Panc1 (cell line): ENCODE measurements at regions not wholly inside any gene's neighbourhood (a gene's known extent, or its start where the extent isn't known, plus 50 kb on each side); places are given as distances from the start of the nearest gene placed in this dataset.
A peak's percentile ranks its signal among the peaks of the same experiment; 100 is the strongest.

Experiments
- ATAC-seq: fragments of 200-7000 bp; cut with Tn5 transposase; 2 replicates; pipeline ENCODE4 v1.9.1; 2020; ENCODE audit warnings: mild to moderate bottlenecking, moderate library complexity
- BruUV-seq: library from RNA; stranded (reverse); fragments of 400-500 nt; replicated peaks from 2 replicates; lab custom pipeline; 2021; lab: Mats Ljungman, UMichigan
- CTCF ChIA-PET: fragments of 300-600 bp; sonication (Branson Sonifier 250); formaldehyde crosslinking; loops from one replicate; lab custom pipeline; 2022; ENCODE audit warnings: antibody characterized with exemption; lab: Charles Lee
- POLR2A ChIA-PET: fragments of 300-600 bp; sonication (Branson Sonifier 250); formaldehyde crosslinking; loops from one replicate; lab custom pipeline; 2022; ENCODE audit warnings: antibody characterized with exemption; lab: Charles Lee
- DNase-seq: peaks from one replicate; pipeline ENCODE4 v3.0.0-alpha.2; 2010; ENCODE audit warnings: low read depth, low spot score
- H3K27ac ChIP-seq: 2 replicates; pipeline ENCODE4 v1.5.1; 2011; ENCODE audit warnings: mild to moderate bottlenecking, low read length, inconsistent platforms
- H3K27me3 ChIP-seq: fragments of 200-500 bp; sonication (Bioruptor generic); 2 replicates; pipeline ENCODE4 v1.6.0; 2014; ENCODE audit warnings: low read length, inconsistent platforms; ENCODE audit not compliant: control insufficient read depth, insufficient read depth
- H3K36me3 ChIP-seq: fragments of 200-500 bp; sonication (Bioruptor generic); 2 replicates; pipeline ENCODE4 v1.5.1; 2014; ENCODE audit warnings: inconsistent platforms, mild to moderate bottlenecking, low read length, moderate library complexity; ENCODE audit not compliant: control insufficient read depth, insufficient read depth
- H3K4me1 ChIP-seq: 2 replicates; pipeline ENCODE4 v1.5.1; 2011; ENCODE audit warnings: inconsistent platforms, mild to moderate bottlenecking, low read length, moderate library complexity; ENCODE audit not compliant: control insufficient read depth, insufficient read depth
- H3K4me3 ChIP-seq, 2 experiments: 2 replicates each; pipeline ENCODE4 v1.5.1; 2011 to 2012; ENCODE audit warnings: low read depth in 2 of 2, low read length in 2 of 2, mild to moderate bottlenecking in 2 of 2, inconsistent platforms in 1 of 2, moderate library complexity in 1 of 2
- H3K9me3 ChIP-seq: fragments of 200-500 bp; sonication (Bioruptor generic); 2 replicates; pipeline ENCODE4 v1.5.1; 2014; ENCODE audit warnings: low read depth, mild to moderate bottlenecking, inconsistent platforms, low read length, moderate library complexity; ENCODE audit not compliant: control insufficient read depth, insufficient read depth
- CTCF ChIP-seq: fragments of 450-650 bp; IDR thresholded peaks from 2 replicates; pipeline ENCODE4 v1.5.1; 2017; ENCODE audit warnings: mild to moderate bottlenecking
- POLR2AphosphoS5 ChIP-seq: IDR thresholded peaks from 2 replicates; pipeline ENCODE4 v1.6.1; 2012; ENCODE audit warnings: mild to moderate bottlenecking, low read depth, low read length, moderate library complexity
- REST ChIP-seq, 2 experiments: IDR thresholded peaks; 2 replicates each; pipeline ENCODE4 v1.6.1; 2011 to 2012; ENCODE audit warnings: low read depth in 2 of 2, control low read depth in 1 of 2, low read length in 1 of 2, mild to moderate bottlenecking in 1 of 2, moderate library complexity in 1 of 2; ENCODE audit not compliant: insufficient read depth in 1 of 2
- SIN3A ChIP-seq: IDR thresholded peaks from 2 replicates; pipeline ENCODE4 v1.6.1; 2012; ENCODE audit warnings: low read depth, mild to moderate bottlenecking, low read length, moderate library complexity, borderline replicate concordance; ENCODE audit not compliant: insufficient read depth
- TCF7L2 ChIP-seq: IDR thresholded peaks from 2 replicates; pipeline ENCODE4 v1.6.1; 2011; ENCODE audit warnings: mild to moderate bottlenecking, low read depth, low read length, inconsistent platforms
- in situ Hi-C: cut with HindIII; loops from 2 replicates; pipeline ENCODE4 v1.10.0; 2016; ENCODE audit warnings: low sequenced_read_pairs, low pct_unique_long_range_greater_than_20kb
- intact Hi-C: fragments of 100-400 bp; cut with micrococcal nuclease; formaldehyde crosslinking; loops from one replicate; pipeline ENCODE4 v1.10.0; 2022; ENCODE audit not compliant: unreplicated experiment

- BruUV-seq, result no TSS peak
- ChIA-PET CTCF (no interaction called here), POLR2A (no interaction called here)
- intact Hi-C loops, result no loop called here
- TF ChIP-seq SIN3A (no peak), POLR2AphosphoS5 (no peak)
- Histone ChIP-seq H3K9me3 (no peaks in the 10 kb centered on the region; the same call in 1 of the 2 replicates), H3K4me1 (no peaks in the 10 kb centered on the region), H3K27me3 (no peaks in the 10 kb centered on the region), H3K27ac (no peak overlapping the region; the same call in 1 of the 2 replicates), H3K4me3 (no peak overlapping the region), H3K36me3 (no peaks in the 10 kb centered on the region)
- DNase-seq, result no peak
- no peak for ATAC-seq
- in situ Hi-C loops, result no loop called here
Observed at GRCh38 chr5:39605145-39605544, 180.4 kb upstream of the DAB2 start.

GRCh38 chr5:39604491-39604890 is 179.7 kb upstream of the DAB2 start:
- Histone ChIP-seq H3K36me3 (no peaks in the 10 kb centered on the region), H3K9me3 (no peaks in the 10 kb centered on the region; the same call in 1 of the 2 replicates), H3K4me1 (no peaks in the 10 kb centered on the region), H3K4me3 (no peak overlapping the region), H3K27me3 (no peaks in the 10 kb centered on the region), H3K27ac (no peak overlapping the region)
- no peak for TF ChIP-seq POLR2AphosphoS5
- TF ChIP-seq TCF7L2, result no peak
- no peak for TF ChIP-seq REST (IDR thresholded peaks at IDR 0.05; ENCODE audit: insufficient read depth in 1 of 2, low read depth in 2 of 2, low read length in 1 of 2)
- no peak for TF ChIP-seq SIN3A
- TF ChIP-seq CTCF, result no peak
- DNase-seq (no peak), ATAC-seq (no peak)
- in situ Hi-C loops, result no loop called here
- ChIA-PET CTCF (no interaction called here), POLR2A (no interaction called here)
- intact Hi-C loops, result no loop called here
- BruUV-seq, result no TSS peak

DNA sequence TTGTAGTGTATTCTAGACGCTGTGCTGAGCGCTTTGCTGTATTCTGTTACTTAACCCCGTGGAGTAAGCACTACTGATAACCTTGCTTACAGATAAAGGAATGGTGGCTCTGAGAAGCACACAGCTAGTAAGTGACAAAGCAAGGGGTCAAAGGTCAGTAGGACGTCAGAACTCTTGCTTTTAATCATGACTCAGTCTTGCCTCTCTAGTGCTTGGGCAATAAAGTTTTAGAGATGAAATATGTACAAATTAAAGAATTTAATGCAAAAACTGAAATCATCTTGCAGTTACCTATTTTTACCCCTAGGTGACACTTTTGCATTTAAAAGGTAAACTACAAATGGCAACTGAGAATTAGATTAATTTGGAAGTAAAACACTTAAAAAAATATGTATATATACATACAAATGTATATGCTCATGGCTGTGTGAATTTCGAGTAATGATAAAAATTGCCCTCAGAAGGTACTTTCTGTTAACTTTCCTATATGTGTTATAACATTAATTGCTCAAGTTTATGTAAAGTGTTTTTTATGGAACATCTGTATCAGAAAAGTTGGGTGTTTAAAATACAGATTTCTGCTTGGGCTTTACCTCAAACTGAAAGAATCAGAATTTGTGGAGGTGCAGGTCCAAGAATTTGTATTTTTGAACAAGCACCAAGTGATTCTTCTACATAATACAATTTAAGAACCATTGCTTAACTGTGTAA is 175.1 kb upstream of the DAB2 start:
- no peaks in the 10 kb centered on the region for H3K4me1 ChIP-seq
- TF ChIP-seq CTCF, result peak; percentile 72; the same call in 1 of the 2 replicates
- TF ChIP-seq REST (IDR thresholded peaks at IDR 0.05; ENCODE audit: insufficient read depth in 1 of 2, low read depth in 2 of 2, low read length in 1 of 2), result no peak; a peak in 1 of 4 replicates
- in situ Hi-C loops (no loop called here), intact Hi-C loops (no loop called here)
- ChIA-PET CTCF (no interaction called here), POLR2A (interaction anchor here (0.6 kb wide), 1 partner anchor 862 kb away, joined by 3 read pairs; no protein-coding TSS in a partner anchor)
- H3K27ac ChIP-seq, result no peak overlapping the region
- H3K4me3 ChIP-seq, result no peak overlapping the region
- H3K27me3 ChIP-seq, result no peaks in the 10 kb centered on the region
- H3K36me3 ChIP-seq, result no peaks in the 10 kb centered on the region
- no TSS peak for BruUV-seq
- DNase-seq, result no peak
- ATAC-seq, result 0 out of 2 replicates have a peak, but pooled peaks have one; percentile 51
- H3K9me3 ChIP-seq, result no peaks in the 10 kb centered on the region; the same call in 1 of the 2 replicates
